Medulla oblongata (tissue), 1 donor: ENCODE measurements at regions not wholly inside any gene's neighbourhood (a gene's known extent, or its start where the extent isn't known, plus 50 kb on each side); places are given as distances from the start of the nearest gene placed in this dataset.
A peak's percentile ranks its signal among the peaks of the same experiment; 100 is the strongest.

Experiments
- DNase-seq: peaks from one replicate; pipeline ENCODE4 v3.0.0-alpha.2; 2015; ENCODE audit errors: extremely low spot score

GRCh38 chr16:73191660-73192046 is 143.7 kb upstream of the ZFHX3 start:
- no peak for DNase-seq

GRCh38 chr16:73190688-73191659 is 143.0 kb upstream of the ZFHX3 start:
- no peak for DNase-seq

GRCh38 chr16:73190256-73190655 is 142.3 kb upstream of the ZFHX3 start:
- no peak for DNase-seq

GRCh38 chr16:73189136-73189535 is 141.2 kb upstream of the ZFHX3 start:
- DNase-seq, result no peak

GRCh38 chr16:73186752-73187601 is 139.0 kb upstream of the ZFHX3 start:
- DNase-seq, result no peak

GRCh38 chr16:73185737-73186136 is 137.8 kb upstream of the ZFHX3 start:
- no peak for DNase-seq

- DNase-seq, result no peak
Measured at GRCh38 chr16:73183611-73184092, 135.7 kb upstream of the ZFHX3 start.

GRCh38 chr16:73179705-73180331 is 131.9 kb upstream of the ZFHX3 start:
- DNase-seq, result no peak

- no peak for DNase-seq
Measured at GRCh38 chr16:73177729-73178295, 129.9 kb upstream of the ZFHX3 start.

- no peak for DNase-seq
Measured at GRCh38 chr16:73176577-73177013, 128.7 kb upstream of the ZFHX3 start.

- DNase-seq, result no peak
Measured at GRCh38 chr16:73172973-73173709, 125.2 kb upstream of the ZFHX3 start.

- DNase-seq, result peak; percentile 67
Measured at GRCh38 chr16:73172241-73172972, 124.5 kb upstream of the ZFHX3 start.

GRCh38 chr16:73171901-73172240 is 123.9 kb upstream of the ZFHX3 start:
- no peak for DNase-seq

GRCh38 chr16:73171380-73171779 is 123.5 kb upstream of the ZFHX3 start:
- DNase-seq, result no peak

- DNase-seq, result no peak
Measured at GRCh38 chr16:73170612-73171038, 122.7 kb upstream of the ZFHX3 start.

- no peak for DNase-seq
Measured at GRCh38 chr16:73166947-73167550, 119.1 kb upstream of the ZFHX3 start.

- DNase-seq, result peak; percentile 46
Measured at GRCh38 chr16:73166441-73166851, 118.5 kb upstream of the ZFHX3 start.

- no peak for DNase-seq
Measured at GRCh38 chr16:73163238-73163815, 115.4 kb upstream of the ZFHX3 start.

- no peak for DNase-seq
Measured at GRCh38 chr16:73161977-73162376, 114.0 kb upstream of the ZFHX3 start.
